ENCODE measurements at regions not wholly inside any gene's neighbourhood (a gene's known extent, or its start where the extent isn't known, plus 50 kb on each side); places are given as distances from the start of the nearest gene placed in this dataset.

GRCh38 chr3:5036392-5036766, 57.1 kb downstream of the BHLHE40 start:
- no peak overlapping the region for H3K4me2 ChIP-seq
- no peak overlapping the region for H3K27ac ChIP-seq (ENCODE audit: low read depth)
- no peaks in the 10 kb centered on the region; the same call in 2 of the 3 replicates for H3K9me3 Mint-ChIP-seq
- no peaks in the 10 kb centered on the region for H4K20me1 ChIP-seq (replicated peaks; ENCODE audit: insufficient read depth)
- DNase-seq (ENCODE audit: low spot score) = no peak
- no peaks in the 10 kb centered on the region for H3K79me2 ChIP-seq (replicated peaks; ENCODE audit: insufficient read depth)
- no peak overlapping the region for H3K4me3 ChIP-seq
- H3K27ac Mint-ChIP-seq = no peak overlapping the region
- no peaks in the 10 kb centered on the region for H3K36me3 Mint-ChIP-seq (ENCODE audit: low read depth)
- no peak for ATAC-seq
- no peaks in the 10 kb centered on the region for H3K27me3 ChIP-seq (ENCODE audit: insufficient read depth)
- H3K4me1 Mint-ChIP-seq = peaks cover 3% of the 10 kb centered on the region
- H3K4me3 Mint-ChIP-seq = no peak overlapping the region
- no peaks in the 10 kb centered on the region for H3K9me2 ChIP-seq (ENCODE audit: insufficient read depth)
- H2AFZ ChIP-seq = no peak overlapping the region
- no peaks in the 10 kb centered on the region; the same call in 1 of the 2 replicates for H3K4me1 ChIP-seq (ENCODE audit: insufficient read depth)
- no peaks in the 10 kb centered on the region for H3F3A ChIP-seq (replicated peaks; ENCODE audit: low read depth)
- H3K36me3 ChIP-seq (ENCODE audit: insufficient read depth) = no peaks in the 10 kb centered on the region
- H3K27me3 Mint-ChIP-seq (ENCODE audit: insufficient read depth, low read depth, poor library complexity) = peaks cover 2% of the 10 kb centered on the region
- no peak for TF ChIP-seq POLR2AphosphoS5 (IDR thresholded peaks at IDR 0.05; ENCODE audit: low read depth)
- no peak for TF ChIP-seq NANOG (IDR thresholded peaks at IDR 0.05; ENCODE audit: borderline replicate concordance)
- no peak for TF ChIP-seq JUNB (IDR thresholded peaks at IDR 0.05; ENCODE audit: unreplicated experiment)

- Histone ChIP-seq H3F3A (replicated peaks; ENCODE audit: low read depth) (no peaks in the 10 kb centered on the region), H3K79me2 (replicated peaks; ENCODE audit: insufficient read depth) (no peaks in the 10 kb centered on the region), H3K4me1 (ENCODE audit: insufficient read depth) (no peaks in the 10 kb centered on the region), H3K4me3 (no peak overlapping the region), H3K27ac (ENCODE audit: low read depth) (no peak overlapping the region), H3K27me3 (ENCODE audit: insufficient read depth) (no peaks in the 10 kb centered on the region), H3K36me3 (ENCODE audit: insufficient read depth) (no peaks in the 10 kb centered on the region), H2AFZ (no peak overlapping the region), H3K4me2 (no peak overlapping the region), H4K20me1 (replicated peaks; ENCODE audit: insufficient read depth) (no peaks in the 10 kb centered on the region), H3K9me2 (ENCODE audit: insufficient read depth) (no peaks in the 10 kb centered on the region)
- Mint-ChIP-seq H3K27me3 (ENCODE audit: insufficient read depth, low read depth, poor library complexity) (peaks cover 2% of the 10 kb centered on the region), H3K36me3 (ENCODE audit: low read depth) (no peaks in the 10 kb centered on the region), H3K4me3 (no peak overlapping the region), H3K27ac (no peak overlapping the region), H3K9me3 (no peaks in the 10 kb centered on the region; the same call in 2 of the 3 replicates), H3K4me1 (no peaks in the 10 kb centered on the region; the same call in 2 of the 3 replicates)
- TF ChIP-seq STAT1 (IDR thresholded peaks at IDR 0.05; ENCODE audit: unreplicated experiment) = no peak
- no peak for ATAC-seq
- no peak for DNase-seq (ENCODE audit: low spot score)
These were observed 57.6 kb downstream of the BHLHE40 start for GRCh38 chr3:5036858-5037257.

- Mint-ChIP-seq H3K4me3 (no peak overlapping the region), H3K4me1 (no peaks in the 10 kb centered on the region; the same call in 2 of the 3 replicates), H3K27me3 (ENCODE audit: insufficient read depth, low read depth, poor library complexity) (no peaks in the 10 kb centered on the region), H3K9me3 (no peaks in the 10 kb centered on the region), H3K36me3 (ENCODE audit: low read depth) (no peaks in the 10 kb centered on the region), H3K27ac (no peak overlapping the region)
- Histone ChIP-seq H3F3A (replicated peaks; ENCODE audit: low read depth) (no peaks in the 10 kb centered on the region), H3K4me3 (no peak overlapping the region), H3K4me2 (no peak overlapping the region), H3K79me2 (replicated peaks; ENCODE audit: insufficient read depth) (no peaks in the 10 kb centered on the region), H3K4me1 (ENCODE audit: insufficient read depth) (no peaks in the 10 kb centered on the region), H3K27ac (ENCODE audit: low read depth) (no peak overlapping the region), H3K27me3 (ENCODE audit: insufficient read depth) (no peaks in the 10 kb centered on the region), H3K9me2 (ENCODE audit: insufficient read depth) (no peaks in the 10 kb centered on the region), H3K36me3 (ENCODE audit: insufficient read depth) (no peaks in the 10 kb centered on the region), H2AFZ (no peak overlapping the region), H4K20me1 (replicated peaks; ENCODE audit: insufficient read depth) (no peaks in the 10 kb centered on the region)
- no peak for DNase-seq (ENCODE audit: low spot score)
- no peak for ATAC-seq
- TF ChIP-seq CREB1 (CRISPR knock-in tag; IDR thresholded peaks at IDR 0.05; ENCODE audit: low read depth) = no peak
- TF ChIP-seq NANOG (IDR thresholded peaks at IDR 0.05; ENCODE audit: borderline replicate concordance) = no peak
- no peak for TF ChIP-seq STAT1 (IDR thresholded peaks at IDR 0.05; ENCODE audit: unreplicated experiment)
- no peak for TF ChIP-seq REST (IDR thresholded peaks at IDR 0.05; ENCODE audit: unreplicated experiment)
- TF ChIP-seq EZH2 (IDR thresholded peaks at IDR 0.05; ENCODE audit: low read depth, unreplicated experiment) = no peak
- TF ChIP-seq ZNF114 (CRISPR knock-in tag; IDR thresholded peaks at IDR 0.05) = no peak
- TF ChIP-seq EZH2phosphoT487 (IDR thresholded peaks at IDR 0.05; ENCODE audit: unreplicated experiment) = no peak
- TF ChIP-seq ETS1 (IDR thresholded peaks at IDR 0.05) = no peak
These were observed 60.3 kb downstream of the BHLHE40 start for GRCh38 chr3:5039585-5039984.
